NB4 (cell line): ENCODE measurements at regions not wholly inside any gene's neighbourhood (a gene's known extent, or its start where the extent isn't known, plus 50 kb on each side); places are given as distances from the start of the nearest gene placed in this dataset.

Source experiments
- DNase-seq: peaks from one replicate; pipeline ENCODE4 v3.0.0; 2010; ENCODE audit warnings: low read depth
- H3K4me3 ChIP-seq: one replicate; pipeline ENCODE4 v1.5.1; 2011; ENCODE audit warnings: mild to moderate bottlenecking, low read depth, low read length, moderate library complexity
- CTCF ChIP-seq: IDR thresholded peaks from one replicate; pipeline ENCODE4 v1.5.1; 2012; ENCODE audit warnings: low read depth, low read length
- MAX ChIP-seq: IDR thresholded peaks from 2 replicates; pipeline ENCODE4 v1.6.1; 2011; ENCODE audit warnings: low read depth, low read length
- MYC ChIP-seq: IDR thresholded peaks from 2 replicates; pipeline ENCODE4 v1.6.1; 2011; ENCODE audit warnings: low read depth, low read length
- POLR2A ChIP-seq: IDR thresholded peaks from 2 replicates; pipeline ENCODE4 v1.6.1; 2011; ENCODE audit warnings: mild to moderate bottlenecking; ENCODE audit not compliant: insufficient read length; ENCODE audit errors: extremely low read depth

- no peak overlapping the region for H3K4me3 ChIP-seq
- no peak for DNase-seq
- TF ChIP-seq MAX, result no peak
- no peak for TF ChIP-seq CTCF
- TF ChIP-seq POLR2A, result no peak
- TF ChIP-seq MYC, result no peak
Observed at GRCh38 chr4:59248313-59248712, 1951.8 kb upstream of the ADGRL3 start.

- no peak for DNase-seq
- no peak overlapping the region for H3K4me3 ChIP-seq
- TF ChIP-seq CTCF (no peak), MYC (no peak), POLR2A (no peak), MAX (no peak)
Observed at GRCh38 chr4:59249110-59249509, 1951.0 kb upstream of the ADGRL3 start.

GRCh38 chr4:59258002-59258401 lies 1942.1 kb upstream of the ADGRL3 start:
- DNase-seq, result no peak
- TF ChIP-seq MAX (no peak), CTCF (no peak), MYC (no peak), POLR2A (no peak)
- no peak overlapping the region for H3K4me3 ChIP-seq

GRCh38 chr4:59307609-59308008 lies 1892.5 kb upstream of the ADGRL3 start:
- TF ChIP-seq CTCF (no peak), POLR2A (no peak), MYC (no peak), MAX (no peak)
- no peak overlapping the region for H3K4me3 ChIP-seq
- DNase-seq, result no peak

GRCh38 chr4:59314637-59315036 lies 1885.5 kb upstream of the ADGRL3 start:
- TF ChIP-seq MAX, result no peak
- no peak for TF ChIP-seq POLR2A
- no peak for TF ChIP-seq CTCF
- no peak for TF ChIP-seq MYC
- no peak overlapping the region for H3K4me3 ChIP-seq
- DNase-seq, result no peak

GRCh38 chr4:59339631-59340030 lies 1860.5 kb upstream of the ADGRL3 start:
- no peak for TF ChIP-seq MAX
- TF ChIP-seq MYC, result no peak
- no peak for TF ChIP-seq POLR2A
- no peak overlapping the region for H3K4me3 ChIP-seq
- no peak for DNase-seq

- no peak overlapping the region for H3K4me3 ChIP-seq
- no peak for TF ChIP-seq MYC
- no peak for TF ChIP-seq MAX
- no peak for TF ChIP-seq CTCF
- no peak for TF ChIP-seq POLR2A
- DNase-seq, result no peak
Observed at GRCh38 chr4:59341506-59341905, 1858.6 kb upstream of the ADGRL3 start.
